ENCODE measurements at regions not wholly inside any gene's neighbourhood (a gene's known extent, or its start where the extent isn't known, plus 50 kb on each side); places are given as distances from the start of the nearest gene placed in this dataset.

GRCh38 chr11:103848686-103849085 lies 187.8 kb upstream of the DDI1 start:
- TF ChIP-seq CTCF (conservative IDR thresholded peaks at IDR 0.05; ENCODE audit: low read length): no peak
- no peak for TF ChIP-seq EZH2phosphoT487 (IDR thresholded peaks at IDR 0.05; ENCODE audit: borderline replicate concordance, low read depth, low read length)

All from OCI-LY7 (cell line).